GM19438 (cell line): ENCODE measurements at regions not wholly inside any gene's neighbourhood (a gene's known extent, or its start where the extent isn't known, plus 50 kb on each side); places are given as distances from the start of the nearest gene placed in this dataset.

Experiments used
- ATAC-seq: cut with Tn5 transposase; IDR thresholded peaks from one replicate; pipeline ENCODE4 v1.9.1; 2021; ENCODE audit warnings: low read depth; ENCODE audit not compliant: unreplicated experiment

DNA sequence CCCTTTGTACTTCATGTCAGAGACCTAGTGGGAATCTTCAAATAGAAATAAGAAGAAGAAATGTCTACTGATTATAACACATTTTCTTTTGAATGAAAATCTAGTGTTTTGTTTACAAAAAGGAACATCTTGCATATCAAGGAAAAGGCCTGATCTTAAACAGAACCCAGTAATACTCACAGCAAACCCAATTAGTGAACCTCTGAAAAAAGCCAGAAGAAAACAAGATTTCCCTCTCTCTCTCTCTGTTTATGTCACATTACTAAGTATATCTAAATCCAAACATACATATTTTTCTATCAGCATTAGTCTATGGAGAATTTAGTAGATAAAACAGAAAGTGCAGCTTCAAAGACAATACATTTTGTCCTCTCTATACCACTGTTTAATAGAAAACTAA lies 457.9 kb downstream of the NR2F1-AS1 start:
- ATAC-seq: no peak

DNA sequence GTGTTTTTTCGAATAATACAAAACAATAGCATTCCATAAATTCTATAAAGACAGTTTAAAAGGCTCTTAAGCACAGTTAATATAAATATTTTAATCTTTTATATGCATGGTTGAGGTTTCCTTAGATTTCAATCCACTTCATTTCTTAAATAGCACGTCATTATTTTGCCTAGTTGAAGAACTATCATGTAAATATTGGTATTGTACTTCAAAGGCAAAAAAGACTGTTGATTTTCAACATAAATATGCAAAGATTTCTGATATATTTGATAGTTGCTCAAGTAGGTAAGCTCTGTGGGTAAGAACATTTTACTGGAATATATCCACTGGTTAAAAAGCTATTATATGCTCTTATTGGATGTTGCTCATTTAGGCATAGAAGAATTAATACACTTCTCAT lies 458.6 kb downstream of the NR2F1-AS1 start:
- ATAC-seq: no peak

DNA sequence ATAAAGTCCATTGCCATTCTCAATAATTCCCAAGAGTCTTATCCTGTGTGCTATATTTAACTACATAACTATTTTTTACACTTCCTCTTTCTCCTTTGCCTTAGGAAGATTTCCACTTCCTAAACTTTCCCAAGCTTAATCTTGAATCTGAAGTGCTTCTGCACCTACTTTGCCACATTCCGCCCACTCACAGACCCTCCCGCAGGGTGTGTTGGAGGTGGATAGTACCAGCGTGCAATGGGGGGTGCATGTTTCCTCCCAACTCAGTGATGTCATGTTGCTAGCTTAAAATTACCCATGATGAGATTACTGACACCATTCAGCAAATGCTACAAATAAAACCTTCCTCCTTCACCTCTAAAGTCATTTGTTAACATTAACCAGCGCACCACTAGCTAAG lies 460.2 kb downstream of the NR2F1-AS1 start:
- no peak for ATAC-seq

DNA sequence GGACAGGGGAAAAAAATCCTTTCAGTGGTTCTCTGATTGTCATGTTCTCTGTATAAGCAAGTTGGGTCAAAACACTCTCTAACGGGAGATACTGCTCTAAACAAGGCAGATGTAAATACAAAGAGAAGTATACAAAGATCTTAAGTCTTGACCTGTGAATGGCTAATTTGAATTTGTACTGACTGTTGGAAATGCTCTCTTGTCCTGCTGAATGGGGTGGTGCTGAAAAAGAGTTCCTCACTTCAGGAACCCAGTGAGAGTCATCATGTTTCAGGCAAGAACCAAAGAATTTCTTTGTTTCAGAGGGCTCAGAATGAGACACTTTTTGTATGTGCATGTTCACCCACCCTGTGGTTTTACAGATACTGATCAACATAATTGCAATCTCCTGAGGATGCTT lies 461.0 kb downstream of the NR2F1-AS1 start:
- ATAC-seq: no peak

DNA sequence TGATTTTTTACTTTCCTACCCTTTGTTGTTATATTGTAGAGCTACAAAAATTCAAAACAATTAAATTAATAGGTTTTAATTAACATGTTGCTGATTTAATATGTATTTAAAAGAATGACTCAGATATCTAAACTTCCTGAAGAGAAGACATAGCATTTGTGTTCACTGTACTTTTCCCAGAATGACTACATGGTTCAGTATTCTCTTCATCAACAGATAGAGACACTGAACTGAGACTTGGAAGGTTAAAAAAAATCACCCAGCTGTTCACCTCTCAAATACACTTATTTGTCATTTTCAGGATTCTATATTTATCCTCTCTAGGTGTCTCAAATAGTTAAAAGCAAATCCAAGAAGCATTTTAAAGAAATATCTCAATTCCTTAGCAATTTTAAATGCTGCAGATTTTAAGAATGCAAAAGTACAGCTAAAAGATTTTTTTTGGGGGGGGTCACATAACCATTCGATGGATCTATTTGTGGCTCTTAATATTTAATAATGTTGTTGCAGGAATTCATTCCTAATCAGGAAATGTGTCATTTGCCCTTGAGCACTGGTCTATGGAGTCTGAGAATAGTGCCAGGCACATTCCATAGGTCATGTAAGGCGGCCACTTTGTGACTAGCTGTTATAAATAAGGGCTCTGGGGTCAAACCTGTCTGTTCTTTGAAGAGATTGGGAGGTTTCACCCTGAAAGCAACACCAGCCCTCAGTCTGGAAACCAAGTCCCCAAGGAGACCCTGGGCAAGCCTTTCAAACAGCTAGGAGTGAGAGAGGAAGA lies 463.1 kb downstream of the NR2F1-AS1 start:
- no peak for ATAC-seq

DNA sequence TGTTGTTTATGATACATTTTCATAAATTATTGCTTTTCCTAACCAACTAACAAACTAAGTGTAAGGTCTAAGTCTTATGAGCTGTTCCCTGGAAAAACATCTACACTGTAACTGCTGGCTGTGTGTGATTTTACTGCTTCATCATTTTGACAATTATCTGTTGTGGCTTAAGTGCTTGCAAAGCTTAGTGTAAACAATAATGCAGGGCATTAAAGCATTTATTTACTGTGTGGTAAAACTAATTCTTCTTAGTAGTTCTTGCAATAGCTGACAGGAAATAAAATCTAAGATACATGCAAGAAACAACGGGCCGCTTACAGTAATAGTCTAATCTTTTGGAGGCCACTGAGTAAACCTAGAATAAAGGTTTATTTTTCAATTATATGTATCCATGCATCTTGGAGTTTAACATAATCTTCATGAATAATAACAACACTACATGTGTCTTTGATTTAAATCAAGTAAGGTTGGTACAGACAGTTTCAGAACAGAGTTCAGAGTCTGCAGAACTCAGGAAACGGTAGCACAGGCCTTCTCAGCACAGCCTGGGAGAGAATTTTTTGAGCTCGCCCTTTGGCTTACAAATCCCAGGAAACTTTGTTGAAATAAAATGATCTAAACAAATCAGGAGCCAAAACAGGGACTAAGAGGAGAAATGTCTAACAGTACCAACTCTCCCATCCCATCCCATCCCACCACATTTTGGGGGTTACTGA lies 473.1 kb downstream of the NR2F1-AS1 start:
- ATAC-seq: no peak

DNA sequence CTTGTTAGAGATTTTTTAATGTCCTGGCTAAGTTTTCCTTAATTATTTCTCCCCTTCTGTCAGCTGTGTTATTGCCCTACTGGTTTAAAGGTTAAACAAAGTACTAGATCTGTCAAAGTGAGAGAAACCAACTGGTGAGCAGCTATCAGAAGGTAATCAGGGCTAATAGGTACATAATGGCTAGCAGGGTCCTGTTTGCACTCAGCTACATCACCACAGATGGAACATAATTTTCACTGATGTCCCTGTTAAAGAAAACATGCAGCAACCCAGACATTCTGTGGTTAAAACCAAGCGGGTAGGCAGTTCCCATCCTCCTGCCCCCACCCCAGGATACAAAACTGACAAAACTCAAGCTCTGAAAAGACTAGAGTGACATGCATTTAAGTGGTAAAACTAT lies 473.9 kb downstream of the NR2F1-AS1 start:
- no peak for ATAC-seq

DNA sequence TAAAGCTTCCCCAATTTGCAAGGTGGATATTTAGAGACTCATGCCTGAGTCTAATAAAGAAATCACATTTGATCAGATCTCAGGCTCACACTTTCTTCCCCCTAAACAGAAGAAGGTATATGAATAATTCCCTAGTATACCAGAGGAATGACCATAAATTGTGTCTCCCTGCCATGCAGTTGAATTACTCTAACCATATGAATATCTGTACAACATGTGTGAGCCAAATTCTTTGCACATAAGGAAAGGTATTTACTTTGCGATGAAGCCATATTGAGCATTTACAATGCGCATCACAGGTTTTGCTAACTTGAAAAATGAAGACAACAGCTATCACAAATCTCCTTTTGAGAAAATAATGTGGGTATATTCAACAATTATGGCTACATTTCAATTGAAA lies 479.4 kb downstream of the NR2F1-AS1 start:
- no peak for ATAC-seq

DNA sequence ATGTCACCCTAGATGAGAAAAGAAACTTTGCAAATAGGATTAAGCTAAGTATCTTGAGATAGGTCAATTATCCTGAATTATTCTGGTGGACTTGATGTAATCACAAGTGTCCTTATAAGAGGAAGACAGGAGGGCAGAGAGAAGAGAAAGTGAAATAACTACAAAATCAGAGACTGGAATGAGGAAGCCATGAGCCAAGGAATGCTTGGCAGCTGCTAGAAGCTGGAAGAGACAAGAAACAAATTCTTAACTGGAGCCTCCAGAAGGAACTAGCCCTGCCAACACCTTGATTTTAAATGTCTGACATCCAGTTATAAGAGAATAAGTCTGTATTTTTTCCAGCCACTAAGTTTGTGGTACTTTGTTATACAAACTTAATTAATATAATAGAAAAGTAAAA lies 480.0 kb downstream of the NR2F1-AS1 start:
- ATAC-seq: no peak

DNA sequence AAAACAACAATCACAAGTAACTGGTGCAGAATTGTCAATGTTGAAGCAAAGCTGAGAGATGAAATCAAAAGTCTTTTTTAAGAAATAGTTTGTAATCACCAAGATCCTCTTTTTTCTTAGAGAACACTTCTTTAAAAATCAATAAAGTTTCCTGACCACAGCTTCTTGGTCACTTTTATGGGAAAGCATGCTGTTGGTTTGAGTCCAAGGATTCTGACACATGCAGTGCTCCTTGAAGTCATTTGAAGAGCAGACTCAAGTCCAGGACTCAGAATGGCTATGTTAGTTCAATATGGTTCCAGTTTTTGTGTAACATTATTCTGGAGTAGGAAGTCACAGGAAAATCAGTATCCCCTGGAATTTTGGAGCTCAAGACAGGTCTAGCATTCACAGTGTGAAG lies 480.6 kb downstream of the NR2F1-AS1 start:
- no peak for ATAC-seq

DNA sequence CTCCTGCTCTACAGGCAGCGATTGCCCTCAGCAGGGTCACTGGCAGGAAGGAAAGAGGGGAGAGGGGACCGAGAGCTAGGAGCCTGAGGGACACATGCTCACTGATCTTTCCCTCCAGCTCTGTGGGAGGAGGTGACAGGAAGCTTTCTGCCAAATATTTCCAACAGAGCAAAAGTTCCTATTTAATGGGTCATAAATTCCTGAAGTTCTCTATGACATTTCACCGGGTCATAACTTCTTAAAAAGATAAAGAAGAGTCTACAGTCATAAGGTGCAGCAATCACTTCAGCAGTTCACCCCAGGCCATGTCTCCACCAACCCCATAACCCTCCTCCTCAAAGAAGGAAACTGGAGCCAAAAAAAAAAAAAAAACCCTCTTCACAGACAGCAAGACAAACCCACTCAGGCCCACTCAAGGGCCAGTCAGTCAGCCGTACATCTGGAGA lies 481.1 kb downstream of the NR2F1-AS1 start:
- ATAC-seq: no peak

DNA sequence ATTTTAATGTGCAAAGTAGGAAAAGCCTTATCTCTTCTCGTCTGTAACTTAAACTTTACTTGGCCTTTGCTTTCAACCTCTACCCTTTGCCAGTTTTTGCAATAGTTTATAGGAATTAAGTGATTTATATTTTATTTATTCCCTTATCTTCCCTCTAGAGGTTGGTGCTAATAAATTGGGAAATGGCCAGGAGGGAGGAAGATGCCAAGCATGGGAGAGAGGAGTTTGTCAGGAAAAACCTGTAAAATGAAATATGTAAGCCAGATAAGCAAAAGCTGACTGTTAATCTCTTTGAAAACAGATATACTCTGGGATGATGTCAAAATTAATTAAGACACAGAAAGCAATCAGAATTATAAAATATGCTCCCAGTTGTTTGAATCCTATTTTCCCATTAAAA lies 484.5 kb downstream of the NR2F1-AS1 start:
- ATAC-seq: no peak

DNA sequence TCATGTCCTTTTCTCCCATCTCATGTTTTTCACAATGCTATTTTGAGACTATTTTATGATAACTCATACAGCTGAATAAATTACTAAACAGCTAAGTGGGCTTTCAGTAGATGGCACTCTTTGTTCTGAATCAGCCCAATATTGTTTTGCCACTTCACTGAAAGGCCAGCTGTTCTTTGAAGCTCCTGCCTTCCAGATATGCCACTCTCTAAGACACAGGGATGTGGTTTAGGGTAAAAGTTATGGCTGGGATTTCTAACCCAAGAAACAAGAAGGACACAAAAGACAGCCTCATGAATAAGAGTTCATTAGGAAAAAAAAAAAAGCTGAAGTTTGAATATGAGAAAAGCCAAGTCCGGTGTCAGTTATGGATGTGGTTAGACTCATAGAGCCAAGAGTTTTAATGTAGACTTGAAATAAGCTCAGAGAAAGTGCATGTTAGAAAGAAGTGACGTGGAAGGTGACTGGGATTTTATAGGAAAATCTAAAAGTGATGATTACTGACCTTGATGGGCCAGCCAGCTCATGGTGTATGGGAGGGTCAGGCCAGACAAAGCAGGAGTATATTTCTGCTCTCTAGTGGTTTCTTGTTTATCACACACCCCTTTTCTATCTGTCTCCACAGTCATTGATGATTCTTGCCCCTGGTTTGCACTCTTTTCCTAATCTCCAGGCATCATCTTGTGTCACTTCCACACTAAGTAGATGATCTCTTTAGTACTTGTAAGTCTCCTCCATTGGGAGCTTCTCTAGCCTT lies 488.5 kb downstream of the NR2F1-AS1 start:
- ATAC-seq: no peak

DNA sequence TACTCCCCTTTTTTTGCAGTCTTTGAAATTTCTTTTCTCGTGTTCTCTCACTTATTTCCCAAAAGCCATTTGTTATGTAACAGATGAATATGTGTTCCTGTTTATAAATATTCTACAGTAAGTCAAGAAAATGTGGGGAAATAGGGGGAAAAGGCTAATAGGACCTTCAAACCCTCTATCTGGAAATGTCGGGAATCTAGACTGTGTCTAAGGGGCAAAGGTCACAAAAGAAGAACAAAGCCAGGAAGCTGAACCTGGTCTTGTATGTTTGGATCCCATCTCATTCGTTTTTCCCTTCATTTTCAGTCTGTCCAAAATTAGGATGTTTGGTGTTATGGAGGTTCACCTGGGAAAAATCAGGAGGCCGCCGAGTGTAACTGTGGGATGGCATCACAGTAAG lies 490.3 kb downstream of the NR2F1-AS1 start:
- no peak for ATAC-seq

DNA sequence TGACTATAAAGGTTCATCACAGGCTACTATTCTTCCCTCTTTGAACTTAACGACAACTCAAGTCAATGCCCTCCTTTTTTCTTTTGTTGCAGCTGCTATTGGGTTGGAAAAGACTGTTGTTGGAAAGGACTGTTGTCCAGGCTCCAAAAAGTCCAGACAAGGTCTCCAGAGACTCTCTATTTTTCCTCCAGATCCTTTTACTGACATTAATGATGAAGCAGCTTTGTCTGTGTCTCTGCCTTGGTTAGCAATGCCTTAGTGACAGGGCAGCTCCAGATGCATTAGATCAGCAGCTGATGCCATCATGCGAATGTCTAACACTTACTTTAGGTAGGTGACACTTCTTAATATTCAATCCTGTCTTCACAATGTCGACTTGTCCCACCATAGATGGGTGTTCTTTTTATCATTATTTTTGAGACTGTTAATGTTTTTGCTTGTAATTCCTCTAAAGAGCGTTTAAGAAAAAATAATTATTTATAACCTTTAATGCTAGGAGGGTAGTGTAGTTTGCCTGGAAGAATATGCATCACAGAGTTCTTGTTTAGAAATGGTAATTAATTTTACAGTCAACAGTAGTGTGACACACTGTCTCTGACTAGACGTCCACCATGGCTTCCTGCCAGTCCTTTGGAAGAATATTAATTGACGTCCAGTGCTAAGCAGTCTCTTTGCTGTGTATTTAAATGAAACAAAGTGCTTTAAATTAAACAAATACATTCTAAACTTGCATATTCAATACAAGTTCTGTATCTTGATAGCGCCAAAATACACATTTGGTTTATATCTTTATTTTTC lies 492.2 kb downstream of the NR2F1-AS1 start:
- no peak for ATAC-seq

DNA sequence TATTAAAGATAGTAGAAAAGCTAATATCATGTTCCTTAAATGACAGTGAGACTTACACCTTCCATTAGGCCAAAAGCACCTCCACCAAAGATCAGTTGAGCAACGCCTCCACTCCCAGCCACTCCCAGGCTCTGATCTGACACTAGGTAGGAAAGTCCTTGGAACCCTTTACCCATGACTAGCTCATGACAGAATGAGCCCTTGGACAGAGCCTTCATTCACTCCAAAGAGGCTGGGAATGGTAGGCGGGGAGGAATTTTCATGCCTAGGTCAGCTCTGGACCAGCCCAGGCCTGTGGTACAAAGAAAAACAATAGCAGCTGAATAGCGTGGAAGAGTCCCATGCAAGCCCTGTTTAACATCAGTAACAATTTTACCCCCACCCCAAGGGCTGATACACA lies 493.7 kb downstream of the NR2F1-AS1 start:
- no peak for ATAC-seq

DNA sequence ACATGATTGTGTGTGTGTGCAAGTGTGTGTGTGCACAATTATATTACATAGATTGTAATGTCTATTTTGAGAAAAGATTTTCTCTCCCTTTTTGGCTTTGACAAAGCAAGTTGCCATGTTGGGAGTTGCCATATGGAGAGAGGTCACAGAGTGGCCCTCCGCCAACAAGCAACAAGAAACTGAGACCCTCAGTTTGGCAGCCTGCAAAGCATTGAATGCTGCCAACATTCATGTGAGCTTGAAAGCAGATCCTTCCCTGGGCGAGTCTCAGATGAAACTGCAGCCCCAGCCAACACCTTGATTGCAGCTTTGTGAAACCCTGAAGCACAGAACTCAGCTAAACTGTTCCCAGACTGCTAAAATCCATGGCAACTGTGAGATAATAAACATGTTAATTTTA lies 498.0 kb downstream of the NR2F1-AS1 start:
- ATAC-seq: no peak

DNA sequence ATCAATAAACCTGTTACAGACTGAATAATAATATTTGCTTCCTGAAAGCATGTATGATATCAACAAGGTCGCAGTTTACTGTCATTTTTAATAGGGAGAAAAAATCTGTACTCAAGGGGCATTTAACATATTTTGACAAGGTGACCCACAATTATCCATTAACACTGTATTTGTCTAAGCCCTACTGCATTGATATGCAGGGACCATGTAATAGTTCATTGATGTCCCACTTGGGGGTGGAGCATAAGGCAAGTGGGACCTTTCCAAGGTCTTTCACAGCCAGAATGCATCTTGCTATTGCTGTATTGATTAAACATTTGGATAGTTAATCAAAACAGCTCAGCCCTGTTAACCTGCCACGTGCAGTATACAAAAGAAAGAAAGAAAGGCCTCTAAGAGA lies 502.0 kb downstream of the NR2F1-AS1 start:
- no peak for ATAC-seq

DNA sequence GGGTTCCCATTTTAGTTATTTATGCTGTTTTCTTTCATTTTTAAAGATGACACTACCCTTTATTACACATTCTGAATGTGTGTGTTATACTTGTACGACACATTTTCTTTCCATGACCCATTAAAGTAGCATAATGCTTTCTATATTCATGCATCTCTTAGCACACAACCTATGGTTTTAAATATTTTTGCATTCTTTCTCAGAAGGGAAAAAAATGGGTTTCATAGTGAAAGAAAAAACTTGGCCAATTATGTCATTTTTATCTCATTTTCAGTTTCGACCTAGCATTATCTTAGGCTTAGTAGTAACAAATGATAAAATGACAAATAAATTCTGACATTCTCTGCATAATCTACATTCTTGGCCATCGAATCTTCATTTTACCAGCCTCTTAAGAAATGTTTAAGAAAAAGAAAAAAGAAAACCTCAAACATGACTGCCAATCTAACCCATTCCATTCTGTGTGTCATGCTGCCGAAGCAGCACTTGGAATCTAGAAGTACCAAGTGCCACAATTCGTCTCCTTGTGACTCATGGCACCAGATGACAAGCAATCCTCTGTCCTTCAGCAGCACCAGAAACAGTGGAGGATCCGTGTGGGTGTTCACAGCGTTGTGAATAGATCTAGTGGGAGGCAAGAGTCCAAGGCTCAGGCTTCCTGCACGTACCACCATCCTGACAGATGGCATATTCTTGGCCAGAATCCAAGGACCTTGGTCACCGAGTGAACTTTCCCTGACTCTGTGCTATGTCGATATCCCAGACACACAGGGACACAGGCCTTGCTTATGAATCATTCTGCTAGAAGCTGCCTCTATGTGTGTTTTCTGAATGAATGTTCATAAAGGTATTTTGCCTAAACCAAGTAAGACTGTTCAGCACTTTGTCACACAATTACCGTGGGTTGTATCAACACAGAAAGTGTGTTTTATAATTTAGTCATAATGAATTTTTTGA lies 502.7 kb downstream of the NR2F1-AS1 start:
- no peak for ATAC-seq

DNA sequence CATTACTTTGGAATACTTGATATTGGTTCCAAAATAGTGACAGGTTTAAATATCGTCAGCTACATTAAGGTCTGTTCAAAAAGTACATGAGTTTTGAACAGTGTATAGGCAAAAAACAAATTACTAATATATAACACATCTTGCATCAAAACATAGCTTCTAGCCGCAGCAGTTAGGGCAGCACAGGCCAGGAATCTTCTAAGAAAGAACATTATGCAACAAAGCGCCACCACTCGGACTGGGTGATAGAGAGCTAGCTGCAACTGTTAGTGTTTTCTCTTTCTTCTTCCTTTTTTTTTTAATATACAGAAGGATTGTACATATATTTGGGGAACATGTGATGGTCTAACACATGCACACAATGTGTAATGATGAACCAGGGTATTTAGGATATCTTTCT lies 504.5 kb downstream of the NR2F1-AS1 start:
- ATAC-seq: no peak
